ENCODE measurements at regions not wholly inside any gene's neighbourhood (a gene's known extent, or its start where the extent isn't known, plus 50 kb on each side); places are given as distances from the start of the nearest gene placed in this dataset.

- TF ChIP-seq CTCF (IDR thresholded peaks at IDR 0.05; ENCODE audit: poor library complexity, severe bottlenecking): no peak
- no peak for TF ChIP-seq TAF1 (IDR thresholded peaks at IDR 0.05; ENCODE audit: low read depth)
- TF ChIP-seq EZH2 (IDR thresholded peaks at IDR 0.05; ENCODE audit: borderline replicate concordance, insufficient read depth, low read length, poor library complexity, severe bottlenecking): no peak
- no peak for TF ChIP-seq EP300 (conservative IDR thresholded peaks at IDR 0.05; ENCODE audit: poor library complexity, severe bottlenecking)
- no peak for TF ChIP-seq POLR2AphosphoS5 (IDR thresholded peaks at IDR 0.05)
Measured at GRCh38 chr2:35293261-35293660, 1062.3 kb upstream of the CRIM1 start.
